HepG2 (cell line): ENCODE measurements at regions not wholly inside any gene's neighbourhood (a gene's known extent, or its start where the extent isn't known, plus 50 kb on each side); places are given as distances from the start of the nearest gene placed in this dataset.

Experiments used
- ATAC-seq: fragments of 200-7000 bp; cut with Tn5 transposase; 3 replicates; pipeline ENCODE4 v1.9.1; 2020; ENCODE audit warnings: mild to moderate bottlenecking, moderate library complexity
- BruUV-seq: library from RNA; stranded (reverse); fragments of 400-500 nt; replicated peaks from 2 replicates; lab custom pipeline; 2021; lab: Mats Ljungman, UMichigan
- CTCF ChIA-PET: fragments of 300-600 bp; formaldehyde crosslinking; extraction: SDS; loops from one replicate; lab custom pipeline; 2021; ENCODE audit warnings: low total read pairs, inconsistent platforms, low intra/inter-chr PET ratio; lab: Yijun Ruan, JAX
- POLR2A ChIA-PET: fragments of 350-600 bp; sonication (Branson Sonifier 250); formaldehyde crosslinking; loops from one replicate; lab custom pipeline; 2020; ENCODE audit warnings: antibody characterized with exemption, inconsistent platforms; lab: Yijun Ruan, JAX
- DNase-seq: peaks from one replicate; pipeline ENCODE4 v3.0.0-alpha.2; 2015; ENCODE audit warnings: low spot score
- FAIRE-seq: peaks from 3 replicates; lab custom pipeline; 2011; peaks lifted over from hg19 to GRCh38; lab: Jason Lieb, UNC
- H2AFZ ChIP-seq: one replicate; pipeline ENCODE4 v1.6.1; 2011; ENCODE audit warnings: low read length, inconsistent platforms
- H3K27ac ChIP-seq: fragments of 300-600 bp; 3 replicates; pipeline ENCODE4 v1.8.0; 2011; ENCODE audit warnings: mixed run types, mild to moderate bottlenecking, mixed read lengths, low read length, inconsistent platforms; ENCODE audit not compliant: insufficient read depth; ENCODE audit errors: extremely low read length
- H3K27me3 ChIP-seq, 2 experiments: fragments of 200-600 bp in 1 of 2; 2 replicates in 1 of 2; 3 replicates in 1 of 2; pipeline versions ENCODE4 v1.6.0 to v1.8.0; 2011; ENCODE audit warnings: low read length in 2 of 2, mild to moderate bottlenecking in 2 of 2, moderate library complexity in 2 of 2, inconsistent platforms in 1 of 2; ENCODE audit not compliant: insufficient read depth in 2 of 2, control insufficient read depth in 1 of 2
- H3K36me3 ChIP-seq, 2 experiments: fragments of 200-600 bp in 1 of 2; replicated peaks in 1 of 2; 2 replicates in 1 of 2; 3 replicates in 1 of 2; pipeline versions ENCODE4 v1.5.1 to v1.8.0; 2011; ENCODE audit warnings: low read length in 2 of 2, inconsistent platforms in 1 of 2; ENCODE audit not compliant: insufficient read depth in 2 of 2, control insufficient read depth in 1 of 2
- H3K4me1 ChIP-seq: 2 replicates; pipeline ENCODE4 v1.5.1; 2012; ENCODE audit warnings: low read length, inconsistent platforms; ENCODE audit not compliant: insufficient read depth
- H3K4me2 ChIP-seq: 2 replicates; pipeline ENCODE4 v1.6.0; 2011; ENCODE audit warnings: low read depth, low read length, inconsistent platforms
- H3K4me3 ChIP-seq, 3 experiments: fragments of 200-600 bp in 1 of 3; sonication (generic), shearing (Covaris generic) in 1 of 3; replicated peaks in 1 of 3; 2 replicates each; pipeline ENCODE4 v1.5.1; 2011 to 2016; ENCODE audit warnings: low read length in 3 of 3, inconsistent platforms in 2 of 3, low read depth in 2 of 3, mild to moderate bottlenecking in 2 of 3, control low read depth in 1 of 3, mixed read lengths in 1 of 3; ENCODE audit not compliant: insufficient read depth in 1 of 3
- H3K79me2 ChIP-seq: one replicate; pipeline ENCODE4 v1.6.1; 2011; ENCODE audit warnings: low read length, inconsistent platforms; ENCODE audit not compliant: insufficient read depth
- H3K9ac ChIP-seq: 2 replicates; pipeline ENCODE4 v1.6.0; 2011; ENCODE audit warnings: mild to moderate bottlenecking, low read depth, low read length, inconsistent platforms; ENCODE audit not compliant: insufficient read depth
- H3K9me3 ChIP-seq: 2 replicates; pipeline ENCODE4 v1.5.1; 2012; ENCODE audit warnings: mild to moderate bottlenecking, low read length
- H4K20me1 ChIP-seq: 2 replicates; pipeline ENCODE4 v1.6.0; 2011; ENCODE audit warnings: inconsistent platforms, mild to moderate bottlenecking, low read length, moderate library complexity; ENCODE audit not compliant: insufficient read depth
- CENPT ChIP-seq: sonication (generic); formaldehyde crosslinking; IDR thresholded peaks from 2 replicates; pipeline ENCODE4 v1.8.0; 2022; ENCODE audit warnings: low read depth, mild to moderate bottlenecking, moderate library complexity, missing genetic modification reagents
- EED ChIP-seq: sonication (generic); formaldehyde crosslinking; IDR thresholded peaks from 2 replicates; pipeline ENCODE4 v1.5.0; 2020; ENCODE audit warnings: mild to moderate bottlenecking, missing genetic modification reagents
- GATAD2A ChIP-seq: IDR thresholded peaks from 2 replicates; pipeline ENCODE4 v1.6.1; 2016
- HCFC1 ChIP-seq: fragments of 150-350 bp; IDR thresholded peaks from 2 replicates; pipeline ENCODE4 v1.6.1; 2014; ENCODE audit warnings: low read depth, low read length
- IRX3 ChIP-seq: sonication (generic); formaldehyde crosslinking; IDR thresholded peaks from 2 replicates; pipeline ENCODE4 v1.8.1; 2023; ENCODE audit warnings: mild to moderate bottlenecking, low read depth, missing genetic modification reagents, borderline replicate concordance
- MEIS1 ChIP-seq: sonication (generic); formaldehyde crosslinking; IDR thresholded peaks from 2 replicates; pipeline ENCODE4 v1.9.0; 2021; ENCODE audit warnings: mild to moderate bottlenecking, missing genetic modification reagents, moderate library complexity, borderline replicate concordance
- POLR2AphosphoS5 ChIP-seq: IDR thresholded peaks from 2 replicates; pipeline ENCODE4 v1.6.1; 2012; ENCODE audit warnings: low read depth, low read length
- SALL2 ChIP-seq: sonication (generic); formaldehyde crosslinking; IDR thresholded peaks from 2 replicates; pipeline ENCODE4 v1.8.1; 2023; ENCODE audit warnings: mild to moderate bottlenecking, missing genetic modification reagents, inconsistent platforms
- THAP11 ChIP-seq: IDR thresholded peaks from 2 replicates; pipeline ENCODE4 v1.6.1; 2016; ENCODE audit warnings: missing biosample characterization, missing genetic modification reagents
- ZNF816 ChIP-seq: sonication (generic); formaldehyde crosslinking; IDR thresholded peaks from 2 replicates; pipeline ENCODE4 v1.8.0; 2022; ENCODE audit warnings: missing genetic modification reagents, mild to moderate bottlenecking, borderline replicate concordance
- WGBS: methylation state at CpG from one replicate; pipeline ENCODE4 v1.1.6; 2017; ENCODE audit warnings: low lambda C conversion rate; 5-methylcytosine and 5-hydroxymethylcytosine counted together
- in situ Hi-C: cut with HindIII; loops from 2 replicates; pipeline ENCODE4 v1.10.0; 2017; ENCODE audit warnings: low pct_unique_long_range_greater_than_20kb; ENCODE audit not compliant: extremely low pct_ligation_motif_present
- intact Hi-C: fragments of 100-400 bp; cut with micrococcal nuclease; formaldehyde crosslinking; loops from one replicate; pipeline ENCODE4 v1.10.0; 2022; ENCODE audit not compliant: unreplicated experiment
- TF ChIP-seq, protein P1 (sequence below): sonication (generic); formaldehyde crosslinking; IDR thresholded peaks from 2 replicates; pipeline ENCODE4 v1.4.0; 2020; ENCODE audit warnings: mild to moderate bottlenecking, missing genetic modification reagents
- TF ChIP-seq, protein P2 (sequence below): IDR thresholded peaks from 2 replicates; pipeline ENCODE4 v1.6.1; 2012; ENCODE audit warnings: low read length, improper control_type of control experiment
- TF ChIP-seq, protein P3 (sequence below): sonication (generic); formaldehyde crosslinking; IDR thresholded peaks from 2 replicates; pipeline ENCODE4 v1.4.0; 2020; ENCODE audit warnings: mild to moderate bottlenecking, missing genetic modification reagents
- TF ChIP-seq, protein P4 (sequence below): sonication (generic); formaldehyde crosslinking; IDR thresholded peaks from 2 replicates; pipeline ENCODE4 v1.8.0; 2022; ENCODE audit warnings: missing genetic modification reagents, low read depth, mild to moderate bottlenecking, borderline replicate concordance
- TF ChIP-seq, protein P5 (sequence below): sonication (generic); formaldehyde crosslinking; IDR thresholded peaks from 2 replicates; pipeline ENCODE4 v1.8.1; 2023; ENCODE audit warnings: missing genetic modification reagents, inconsistent platforms, borderline replicate concordance
- TF ChIP-seq, protein P6 (sequence below): sonication (generic); formaldehyde crosslinking; conservative IDR thresholded peaks from 2 replicates; pipeline ENCODE4 v1.8.0; 2022; ENCODE audit warnings: low read depth, missing genetic modification reagents
- TF ChIP-seq, protein P7 (sequence below): sonication (generic); formaldehyde crosslinking; IDR thresholded peaks from 2 replicates; pipeline ENCODE4 v1.8.0; 2022; ENCODE audit warnings: mild to moderate bottlenecking, missing genetic modification reagents, borderline replicate concordance

DNA sequence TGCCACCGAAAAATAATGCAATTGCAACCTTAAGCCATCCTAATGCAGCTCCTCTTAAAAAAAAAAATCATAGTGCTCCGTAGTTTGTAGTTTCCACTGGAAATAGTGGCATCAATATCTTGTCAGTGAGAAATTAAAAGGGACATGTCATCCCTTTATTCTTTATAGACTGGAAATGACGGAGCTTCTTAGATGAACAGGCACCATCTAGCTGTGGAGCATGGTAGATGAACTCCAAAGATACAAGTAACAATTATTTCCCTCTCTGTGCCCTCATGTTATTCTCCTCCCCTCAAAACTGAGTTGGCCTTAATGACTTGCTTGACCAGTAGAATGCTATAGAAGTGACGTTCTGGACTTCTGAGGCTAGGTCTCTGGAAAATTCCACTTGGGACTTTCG, 268.1 kb upstream of the SPTLC3 start:
- Histone ChIP-seq H3K4me3 (no peak overlapping the region), H3K4me2 (no peak overlapping the region), H3K27me3 (peaks cover 0 to 4% of the 10 kb centered on the region in 2 experiments; a peak in 1 of 5 replicates), H3K4me1 (no peaks in the 10 kb centered on the region), H3K79me2 (no peaks in the 10 kb centered on the region), H3K9ac (no peak overlapping the region), H3K27ac (no peak overlapping the region), H3K9me3 (no peaks in the 10 kb centered on the region), H3K36me3 (no peaks in the 10 kb centered on the region), H4K20me1 (no peaks in the 10 kb centered on the region), H2AFZ (no peak overlapping the region)
- FAIRE-seq (no peak), DNase-seq (no peak), ATAC-seq (no peak; the same call in 2 of the 3 replicates)
- WGBS, result 3% methylated on average over 5 of the region's 5 CpGs
- intact Hi-C loops, result no loop called here
- ChIA-PET POLR2A (no interaction called here), CTCF (no interaction called here)
- BruUV-seq, result no TSS peak
- in situ Hi-C loops, result no loop called here
- TF ChIP-seq, protein P1, sequence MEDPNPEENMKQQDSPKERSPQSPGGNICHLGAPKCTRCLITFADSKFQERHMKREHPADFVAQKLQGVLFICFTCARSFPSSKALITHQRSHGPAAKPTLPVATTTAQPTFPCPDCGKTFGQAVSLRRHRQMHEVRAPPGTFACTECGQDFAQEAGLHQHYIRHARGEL (CRISPR knock-in tag), result no peak
- TF ChIP-seq, protein P2, sequence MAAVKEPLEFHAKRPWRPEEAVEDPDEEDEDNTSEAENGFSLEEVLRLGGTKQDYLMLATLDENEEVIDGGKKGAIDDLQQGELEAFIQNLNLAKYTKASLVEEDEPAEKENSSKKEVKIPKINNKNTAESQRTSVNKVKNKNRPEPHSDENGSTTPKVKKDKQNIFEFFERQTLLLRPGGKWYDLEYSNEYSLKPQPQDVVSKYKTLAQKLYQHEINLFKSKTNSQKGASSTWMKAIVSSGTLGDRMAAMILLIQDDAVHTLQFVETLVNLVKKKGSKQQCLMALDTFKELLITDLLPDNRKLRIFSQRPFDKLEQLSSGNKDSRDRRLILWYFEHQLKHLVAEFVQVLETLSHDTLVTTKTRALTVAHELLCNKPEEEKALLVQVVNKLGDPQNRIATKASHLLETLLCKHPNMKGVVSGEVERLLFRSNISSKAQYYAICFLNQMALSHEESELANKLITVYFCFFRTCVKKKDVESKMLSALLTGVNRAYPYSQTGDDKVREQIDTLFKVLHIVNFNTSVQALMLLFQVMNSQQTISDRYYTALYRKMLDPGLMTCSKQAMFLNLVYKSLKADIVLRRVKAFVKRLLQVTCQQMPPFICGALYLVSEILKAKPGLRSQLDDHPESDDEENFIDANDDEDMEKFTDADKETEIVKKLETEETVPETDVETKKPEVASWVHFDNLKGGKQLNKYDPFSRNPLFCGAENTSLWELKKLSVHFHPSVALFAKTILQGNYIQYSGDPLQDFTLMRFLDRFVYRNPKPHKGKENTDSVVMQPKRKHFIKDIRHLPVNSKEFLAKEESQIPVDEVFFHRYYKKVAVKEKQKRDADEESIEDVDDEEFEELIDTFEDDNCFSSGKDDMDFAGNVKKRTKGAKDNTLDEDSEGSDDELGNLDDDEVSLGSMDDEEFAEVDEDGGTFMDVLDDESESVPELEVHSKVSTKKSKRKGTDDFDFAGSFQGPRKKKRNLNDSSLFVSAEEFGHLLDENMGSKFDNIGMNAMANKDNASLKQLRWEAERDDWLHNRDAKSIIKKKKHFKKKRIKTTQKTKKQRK, result no peak
- TF ChIP-seq, protein P3, sequence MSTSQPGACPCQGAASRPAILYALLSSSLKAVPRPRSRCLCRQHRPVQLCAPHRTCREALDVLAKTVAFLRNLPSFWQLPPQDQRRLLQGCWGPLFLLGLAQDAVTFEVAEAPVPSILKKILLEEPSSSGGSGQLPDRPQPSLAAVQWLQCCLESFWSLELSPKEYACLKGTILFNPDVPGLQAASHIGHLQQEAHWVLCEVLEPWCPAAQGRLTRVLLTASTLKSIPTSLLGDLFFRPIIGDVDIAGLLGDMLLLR (CRISPR knock-in tag), result no peak
- TF ChIP-seq HCFC1, result no peak
- TF ChIP-seq SALL2 (CRISPR knock-in tag), result no peak
- TF ChIP-seq EED (CRISPR knock-in tag), result no peak
- TF ChIP-seq POLR2AphosphoS5, result no peak
- TF ChIP-seq, protein P4, sequence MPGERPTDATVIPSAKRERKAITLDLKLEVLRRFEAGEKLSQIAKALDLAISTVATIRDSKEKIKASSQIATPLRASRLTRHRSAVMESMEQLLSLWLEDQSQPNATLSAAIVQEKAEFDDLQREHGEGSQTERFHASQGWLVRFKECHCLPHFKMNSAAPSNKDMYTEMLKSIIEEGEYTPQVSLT (CRISPR knock-in tag), result no peak
- no peak for TF ChIP-seq GATAD2A (CRISPR knock-in tag)
- TF ChIP-seq MEIS1 (CRISPR knock-in tag), result no peak
- no peak for TF ChIP-seq CENPT
- no peak for TF ChIP-seq ZNF816
- TF ChIP-seq IRX3 (CRISPR knock-in tag), result no peak
- TF ChIP-seq, protein P5, sequence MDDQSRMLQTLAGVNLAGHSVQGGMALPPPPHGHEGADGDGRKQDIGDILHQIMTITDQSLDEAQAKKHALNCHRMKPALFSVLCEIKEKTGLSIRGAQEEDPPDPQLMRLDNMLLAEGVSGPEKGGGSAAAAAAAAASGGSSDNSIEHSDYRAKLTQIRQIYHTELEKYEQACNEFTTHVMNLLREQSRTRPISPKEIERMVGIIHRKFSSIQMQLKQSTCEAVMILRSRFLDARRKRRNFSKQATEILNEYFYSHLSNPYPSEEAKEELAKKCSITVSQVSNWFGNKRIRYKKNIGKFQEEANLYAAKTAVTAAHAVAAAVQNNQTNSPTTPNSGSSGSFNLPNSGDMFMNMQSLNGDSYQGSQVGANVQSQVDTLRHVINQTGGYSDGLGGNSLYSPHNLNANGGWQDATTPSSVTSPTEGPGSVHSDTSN, result no peak
- TF ChIP-seq, protein P6, sequence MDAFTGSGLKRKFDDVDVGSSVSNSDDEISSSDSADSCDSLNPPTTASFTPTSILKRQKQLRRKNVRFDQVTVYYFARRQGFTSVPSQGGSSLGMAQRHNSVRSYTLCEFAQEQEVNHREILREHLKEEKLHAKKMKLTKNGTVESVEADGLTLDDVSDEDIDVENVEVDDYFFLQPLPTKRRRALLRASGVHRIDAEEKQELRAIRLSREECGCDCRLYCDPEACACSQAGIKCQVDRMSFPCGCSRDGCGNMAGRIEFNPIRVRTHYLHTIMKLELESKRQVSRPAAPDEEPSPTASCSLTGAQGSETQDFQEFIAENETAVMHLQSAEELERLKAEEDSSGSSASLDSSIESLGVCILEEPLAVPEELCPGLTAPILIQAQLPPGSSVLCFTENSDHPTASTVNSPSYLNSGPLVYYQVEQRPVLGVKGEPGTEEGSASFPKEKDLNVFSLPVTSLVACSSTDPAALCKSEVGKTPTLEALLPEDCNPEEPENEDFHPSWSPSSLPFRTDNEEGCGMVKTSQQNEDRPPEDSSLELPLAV, result no peak
- TF ChIP-seq, protein P7, sequence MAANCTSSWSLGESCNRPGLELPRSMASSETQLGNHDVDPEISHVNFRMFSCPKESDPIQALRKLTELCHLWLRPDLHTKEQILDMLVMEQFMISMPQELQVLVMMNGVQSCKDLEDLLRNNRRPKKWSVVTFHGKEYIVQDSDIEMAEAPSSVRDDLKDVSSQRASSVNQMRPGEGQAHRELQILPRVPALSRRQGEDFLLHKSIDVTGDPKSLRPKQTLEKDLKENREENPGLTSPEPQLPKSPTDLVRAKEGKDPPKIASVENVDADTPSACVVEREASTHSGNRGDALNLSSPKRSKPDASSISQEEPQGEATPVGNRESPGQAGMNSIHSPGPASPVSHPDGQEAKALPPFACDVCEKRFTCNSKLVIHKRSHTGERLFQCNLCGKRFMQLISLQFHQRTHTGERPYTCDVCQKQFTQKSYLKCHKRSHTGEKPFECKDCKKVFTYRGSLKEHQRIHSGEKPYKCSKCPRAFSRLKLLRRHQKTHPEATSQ (CRISPR knock-in tag), result no peak
- TF ChIP-seq THAP11 (CRISPR knock-in tag), result no peak
